GM18870 (cell line): ENCODE measurements at regions not wholly inside any gene's neighbourhood (a gene's known extent, or its start where the extent isn't known, plus 50 kb on each side); places are given as distances from the start of the nearest gene placed in this dataset.

ENCODE experiments used
- ATAC-seq: cut with Tn5 transposase; IDR thresholded peaks from one replicate; pipeline ENCODE4 v1.9.1; 2021; ENCODE audit warnings: moderate library complexity; ENCODE audit not compliant: unreplicated experiment

DNA sequence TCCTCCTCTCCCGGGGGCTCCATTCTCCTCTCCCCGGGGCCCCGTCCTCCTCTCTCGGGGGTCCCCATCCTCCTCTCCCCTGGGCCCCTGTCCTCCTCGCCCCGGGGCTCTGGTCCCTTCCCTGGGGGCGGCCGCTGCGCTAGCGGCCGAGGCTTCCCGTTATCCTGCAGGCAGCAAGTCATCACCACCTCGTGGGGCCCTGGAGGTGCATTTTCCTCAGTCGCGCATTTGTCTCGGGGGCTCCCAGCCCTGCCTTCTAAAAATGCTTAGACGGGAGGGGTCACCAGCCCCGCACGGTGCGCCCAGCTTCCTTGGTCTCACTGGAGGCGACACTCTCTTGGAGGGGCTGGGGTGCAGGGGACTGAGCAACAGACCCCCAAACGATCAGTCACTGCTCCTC, 216.5 kb downstream of the QKI start:
- no peak for ATAC-seq

DNA sequence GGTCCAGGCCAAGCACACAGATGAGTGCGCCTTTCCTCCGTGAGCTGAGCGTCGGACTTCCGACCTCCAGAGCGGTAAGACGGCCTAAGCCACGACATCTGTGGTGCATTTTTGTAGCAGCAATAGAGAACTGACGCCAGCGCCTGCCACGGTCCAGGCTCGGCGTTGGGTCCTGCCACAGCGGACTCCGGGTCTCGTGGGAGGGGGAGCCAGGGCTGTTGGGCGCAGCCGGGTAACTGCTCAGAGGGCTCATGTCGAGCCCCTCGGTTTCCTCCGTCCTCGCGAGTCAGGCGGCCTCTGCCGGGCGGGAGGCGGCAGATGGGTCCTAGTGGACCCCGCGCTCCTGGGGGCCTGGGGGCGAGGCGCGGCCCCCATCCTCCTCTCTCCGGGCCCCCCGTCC, 216.1 kb downstream of the QKI start:
- ATAC-seq: no peak

DNA sequence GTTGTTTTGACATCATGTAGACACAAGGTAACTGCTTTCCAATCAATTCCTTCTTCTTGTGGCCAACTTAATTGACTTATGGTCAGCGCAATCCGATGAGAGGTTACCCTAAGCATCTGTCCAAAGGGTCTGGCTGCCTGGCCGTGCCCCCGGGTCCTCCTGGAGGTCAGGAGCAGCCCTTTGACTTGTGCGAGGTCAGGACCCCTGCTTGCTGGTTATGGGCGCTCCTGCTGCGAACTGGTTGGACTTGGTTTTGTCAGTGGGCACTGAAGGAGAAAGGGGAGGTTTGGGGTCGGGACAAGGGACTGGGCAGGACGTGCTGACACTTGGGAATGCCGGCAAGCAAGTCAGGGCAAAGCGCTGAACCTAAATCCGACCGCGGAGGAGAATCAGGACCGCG, 215.6 kb downstream of the QKI start:
- ATAC-seq: no peak
